ENCODE measurements at regions not wholly inside any gene's neighbourhood (a gene's known extent, or its start where the extent isn't known, plus 50 kb on each side); places are given as distances from the start of the nearest gene placed in this dataset.

DNA sequence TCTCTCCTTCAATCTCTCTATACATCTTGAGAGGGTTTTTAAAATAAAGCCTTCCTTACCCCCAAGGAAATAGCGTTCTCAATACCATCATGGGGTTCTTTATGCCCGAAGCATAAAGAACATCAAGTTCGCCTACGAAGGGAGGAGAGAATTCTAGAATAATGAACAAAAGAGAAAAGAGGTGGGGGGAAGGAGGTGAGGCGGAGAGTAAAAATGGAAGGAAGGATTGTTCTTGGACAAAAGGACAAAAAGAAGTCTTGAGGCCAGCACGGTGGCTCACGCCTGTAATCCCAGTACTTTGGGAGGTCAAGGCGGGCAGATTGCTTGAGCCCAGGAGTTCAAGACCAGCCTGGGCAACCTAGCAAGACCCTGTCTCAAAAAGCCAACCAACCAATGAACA is 319.8 kb upstream of the NCKAP5 start:
- TF ChIP-seq, protein P1, sequence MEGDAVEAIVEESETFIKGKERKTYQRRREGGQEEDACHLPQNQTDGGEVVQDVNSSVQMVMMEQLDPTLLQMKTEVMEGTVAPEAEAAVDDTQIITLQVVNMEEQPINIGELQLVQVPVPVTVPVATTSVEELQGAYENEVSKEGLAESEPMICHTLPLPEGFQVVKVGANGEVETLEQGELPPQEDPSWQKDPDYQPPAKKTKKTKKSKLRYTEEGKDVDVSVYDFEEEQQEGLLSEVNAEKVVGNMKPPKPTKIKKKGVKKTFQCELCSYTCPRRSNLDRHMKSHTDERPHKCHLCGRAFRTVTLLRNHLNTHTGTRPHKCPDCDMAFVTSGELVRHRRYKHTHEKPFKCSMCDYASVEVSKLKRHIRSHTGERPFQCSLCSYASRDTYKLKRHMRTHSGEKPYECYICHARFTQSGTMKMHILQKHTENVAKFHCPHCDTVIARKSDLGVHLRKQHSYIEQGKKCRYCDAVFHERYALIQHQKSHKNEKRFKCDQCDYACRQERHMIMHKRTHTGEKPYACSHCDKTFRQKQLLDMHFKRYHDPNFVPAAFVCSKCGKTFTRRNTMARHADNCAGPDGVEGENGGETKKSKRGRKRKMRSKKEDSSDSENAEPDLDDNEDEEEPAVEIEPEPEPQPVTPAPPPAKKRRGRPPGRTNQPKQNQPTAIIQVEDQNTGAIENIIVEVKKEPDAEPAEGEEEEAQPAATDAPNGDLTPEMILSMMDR (IDR thresholded peaks at IDR 0.05) = no peak
- TF ChIP-seq POLR2AphosphoS5 (IDR thresholded peaks at IDR 0.05) = no peak
